Brain microvascular endothelial cell (primary cell): ENCODE measurements at regions not wholly inside any gene's neighbourhood (a gene's known extent, or its start where the extent isn't known, plus 50 kb on each side); places are given as distances from the start of the nearest gene placed in this dataset.
A peak's percentile ranks its signal among the peaks of the same experiment; 100 is the strongest.

ENCODE experiments used
- DNase-seq: peaks from one replicate; pipeline ENCODE4 v3.0.0-alpha.2; 2020
- H3K27ac ChIP-seq: fragments of 250-450 bp; sonication (Bioruptor Pico); 2 replicates; pipeline ENCODE4 v1.5.1; 2020; ENCODE audit warnings: mild to moderate bottlenecking, moderate library complexity
- H3K27me3 ChIP-seq: fragments of 250-450 bp; sonication (Bioruptor Pico); replicated peaks from 2 replicates; pipeline ENCODE4 v1.5.1; 2020; ENCODE audit warnings: mild to moderate bottlenecking
- H3K36me3 ChIP-seq: fragments of 250-450 bp; sonication (Bioruptor Pico); replicated peaks from 2 replicates; pipeline ENCODE4 v1.5.1; 2020; ENCODE audit warnings: mild to moderate bottlenecking
- H3K4me3 ChIP-seq: 2 replicates; pipeline ENCODE4 v1.5.1; 2011; ENCODE audit warnings: low read depth, mild to moderate bottlenecking, control low read depth, low read length, moderate library complexity
- CTCF ChIP-seq: IDR thresholded peaks from 2 replicates; pipeline ENCODE4 v1.5.1; 2011; ENCODE audit warnings: low read depth, mild to moderate bottlenecking, moderate library complexity, low read length, control low read depth, inconsistent platforms; ENCODE audit errors: missing control alignments
- in situ Hi-C: cut with HindIII; loops from 2 replicates; pipeline ENCODE4 v1.10.0; 2017; ENCODE audit warnings: low sequenced_read_pairs, low pct_ligation_motif_present

- Histone ChIP-seq H3K36me3 (no peaks in the 10 kb centered on the region), H3K27me3 (no peaks in the 10 kb centered on the region), H3K27ac (no peak overlapping the region), H3K4me3 (no peak overlapping the region)
- DNase-seq, result no peak
- no peak for TF ChIP-seq CTCF
- in situ Hi-C loops, result no loop called here
Measured at GRCh38 chr5:51449026-51449425, 65.8 kb downstream of the ISL1 start.

GRCh38 chr5:51452562-51452961 is 69.3 kb downstream of the ISL1 start:
- no peak overlapping the region for H3K27ac ChIP-seq
- in situ Hi-C loops, result no loop called here
- no peaks in the 10 kb centered on the region for H3K36me3 ChIP-seq
- H3K27me3 ChIP-seq, result no peaks in the 10 kb centered on the region
- TF ChIP-seq CTCF, result no peak
- H3K4me3 ChIP-seq, result no peak overlapping the region
- DNase-seq, result no peak

GRCh38 chr5:51465165-51465564 is 81.9 kb downstream of the ISL1 start:
- no peak overlapping the region for H3K27ac ChIP-seq
- in situ Hi-C loops, result no loop called here
- H3K36me3 ChIP-seq, result no peaks in the 10 kb centered on the region
- no peaks in the 10 kb centered on the region for H3K27me3 ChIP-seq
- TF ChIP-seq CTCF, result no peak
- no peak for DNase-seq
- peak overlapping the region; percentile 6 for H3K4me3 ChIP-seq

- Histone ChIP-seq H3K27me3 (no peaks in the 10 kb centered on the region), H3K4me3 (no peak overlapping the region), H3K36me3 (no peaks in the 10 kb centered on the region), H3K27ac (no peak overlapping the region)
- in situ Hi-C loops, result no loop called here
- no peak for TF ChIP-seq CTCF
- no peak for DNase-seq
Measured at GRCh38 chr5:51466214-51466613, 83.0 kb downstream of the ISL1 start.

GRCh38 chr5:51468196-51468595 is 84.9 kb downstream of the ISL1 start:
- no peak for DNase-seq
- no peak overlapping the region for H3K4me3 ChIP-seq
- in situ Hi-C loops, result no loop called here
- no peaks in the 10 kb centered on the region for H3K36me3 ChIP-seq
- TF ChIP-seq CTCF, result peak; percentile 48
- H3K27me3 ChIP-seq, result no peaks in the 10 kb centered on the region
- H3K27ac ChIP-seq, result no peak overlapping the region

- in situ Hi-C loops, result no loop called here
- H3K27me3 ChIP-seq, result no peaks in the 10 kb centered on the region
Measured at GRCh38 chr5:51471630-51472029, 88.4 kb downstream of the ISL1 start.

More at GRCh38 chr5:51471630-51472029, 88.4 kb downstream of the ISL1 start:
- DNase-seq, result no peak
- no peaks in the 10 kb centered on the region for H3K36me3 ChIP-seq
- no peak overlapping the region for H3K4me3 ChIP-seq
- no peak for TF ChIP-seq CTCF
- H3K27ac ChIP-seq, result no peak overlapping the region
